ENCODE measurements at regions not wholly inside any gene's neighbourhood (a gene's known extent, or its start where the extent isn't known, plus 50 kb on each side); places are given as distances from the start of the nearest gene placed in this dataset.
A peak's percentile ranks its signal among the peaks of the same experiment; 100 is the strongest.

- Histone ChIP-seq H3K9ac (ENCODE audit: low read length) (no peak overlapping the region), H4K91ac (ENCODE audit: low read length) (no peak overlapping the region), H3K4me3 (ENCODE audit: insufficient read depth in 1 of 2, low read depth in 1 of 2, low read length in 2 of 2) (no peak overlapping the region), H3K36me3 (ENCODE audit: control insufficient read depth in 1 of 2, insufficient read depth in 2 of 2, low read depth in 1 of 2, low read length in 2 of 2) (no peaks in the 10 kb centered on the region), H4K8ac (ENCODE audit: low read length) (no peak overlapping the region), H3K9me3 (ENCODE audit: control insufficient read depth, low read length) (no peaks in the 10 kb centered on the region), H2AFZ (ENCODE audit: low read depth, low read length) (no peak overlapping the region), H3K79me1 (replicated peaks; ENCODE audit: low read length, poor library complexity, severe bottlenecking) (no peaks in the 10 kb centered on the region), H3K18ac (ENCODE audit: low read depth in 1 of 2, low read length in 2 of 2) (no peak overlapping the region), H2AK5ac (ENCODE audit: low read length, severe bottlenecking) (peak overlapping the region; percentile 69), H2BK12ac (ENCODE audit: low read length in 2 of 2) (no peak overlapping the region), H3K14ac (ENCODE audit: low read length in 2 of 2) (no peak overlapping the region), H3K23ac (ENCODE audit: low read length in 2 of 2) (no peak overlapping the region), H2BK120ac (ENCODE audit: low read depth, low read length) (no peak overlapping the region), H2BK5ac (ENCODE audit: low read depth, low read length, poor library complexity, severe bottlenecking) (no peak overlapping the region), H3K4me2 (ENCODE audit: low read length, poor library complexity, severe bottlenecking) (no peak overlapping the region), H3K4ac (ENCODE audit: low read depth in 1 of 2, low read length in 2 of 2) (no peak overlapping the region), H3K4me1 (ENCODE audit: control insufficient read depth, insufficient read depth, low read depth, low read length) (peaks cover 21% of the 10 kb centered on the region), H3K27me3 (ENCODE audit: control insufficient read depth in 1 of 2, insufficient read depth in 1 of 2, low read length in 2 of 2) (peaks cover 0 to 28% of the 10 kb centered on the region in 2 experiments), H2BK15ac (ENCODE audit: low read depth, poor library complexity, severe bottlenecking) (no peak overlapping the region), H3K27ac (ENCODE audit: low read length, poor library complexity, severe bottlenecking) (no peak overlapping the region)
- no peak for DNase-seq
- WGBS: 91% methylated on average over 1 of the region's 1 CpG
Observed at GRCh38 chr1:229942501-229942900, 124.5 kb upstream of the GALNT2 start.

- 86% methylated on average over 7 of the region's 7 CpGs for WGBS
- no peak overlapping the region for H2AFZ ChIP-seq (ENCODE audit: low read depth, low read length)
- no peak overlapping the region for H2BK5ac ChIP-seq (ENCODE audit: low read depth, low read length, poor library complexity, severe bottlenecking)
- H2AK5ac ChIP-seq (ENCODE audit: low read length, severe bottlenecking): no peak overlapping the region
- H3K4me2 ChIP-seq (ENCODE audit: low read length, poor library complexity, severe bottlenecking): no peak overlapping the region
- H2BK120ac ChIP-seq (ENCODE audit: low read depth, low read length): no peak overlapping the region
- H3K9me3 ChIP-seq (ENCODE audit: control insufficient read depth, low read length): no peaks in the 10 kb centered on the region
- no peak for DNase-seq
- no peaks in the 10 kb centered on the region for H3K79me1 ChIP-seq (replicated peaks; ENCODE audit: low read length, poor library complexity, severe bottlenecking)
- H4K8ac ChIP-seq (ENCODE audit: low read length): no peak overlapping the region
- peaks cover 0 to 27% of the 10 kb centered on the region in 2 experiments for H3K27me3 ChIP-seq (ENCODE audit: control insufficient read depth in 1 of 2, insufficient read depth in 1 of 2, low read length in 2 of 2)
- no peak overlapping the region for H4K91ac ChIP-seq (ENCODE audit: low read length)
- no peak overlapping the region for H2BK12ac ChIP-seq (ENCODE audit: low read length in 2 of 2)
- H3K27ac ChIP-seq (ENCODE audit: low read length, poor library complexity, severe bottlenecking): no peak overlapping the region
- no peak overlapping the region for H3K4ac ChIP-seq (ENCODE audit: low read depth in 1 of 2, low read length in 2 of 2)
- no peak overlapping the region for H3K9ac ChIP-seq (ENCODE audit: low read length)
- H3K23ac ChIP-seq (ENCODE audit: low read length in 2 of 2): no peak overlapping the region
- H3K4me1 ChIP-seq (ENCODE audit: control insufficient read depth, insufficient read depth, low read depth, low read length): peaks cover 21% of the 10 kb centered on the region
- no peak overlapping the region for H3K14ac ChIP-seq (ENCODE audit: low read length in 2 of 2)
- H2BK15ac ChIP-seq (ENCODE audit: low read depth, poor library complexity, severe bottlenecking): no peak overlapping the region
- H3K4me3 ChIP-seq (ENCODE audit: insufficient read depth in 1 of 2, low read depth in 1 of 2, low read length in 2 of 2): no peak overlapping the region
- H3K18ac ChIP-seq (ENCODE audit: low read depth in 1 of 2, low read length in 2 of 2): no peak overlapping the region
- H3K36me3 ChIP-seq (ENCODE audit: control insufficient read depth in 1 of 2, insufficient read depth in 2 of 2, low read depth in 1 of 2, low read length in 2 of 2): no peaks in the 10 kb centered on the region
Observed at GRCh38 chr1:229943148-229943714, 123.8 kb upstream of the GALNT2 start.

GRCh38 chr1:229943988-229944743, 122.9 kb upstream of the GALNT2 start:
- Histone ChIP-seq H3K27me3 (ENCODE audit: control insufficient read depth in 1 of 2, insufficient read depth in 1 of 2, low read length in 2 of 2) (peaks cover 0 to 21% of the 10 kb centered on the region in 2 experiments), H3K4ac (ENCODE audit: low read depth in 1 of 2, low read length in 2 of 2) (no peak overlapping the region), H2BK5ac (ENCODE audit: low read depth, low read length, poor library complexity, severe bottlenecking) (no peak overlapping the region), H3K4me3 (ENCODE audit: insufficient read depth in 1 of 2, low read depth in 1 of 2, low read length in 2 of 2) (no peak overlapping the region), H2AK5ac (ENCODE audit: low read length, severe bottlenecking) (no peak overlapping the region), H3K4me2 (ENCODE audit: low read length, poor library complexity, severe bottlenecking) (peak overlapping the region; percentile 12), H2BK12ac (ENCODE audit: low read length in 2 of 2) (no peak overlapping the region), H4K91ac (ENCODE audit: low read length) (no peak overlapping the region), H3K27ac (ENCODE audit: low read length, poor library complexity, severe bottlenecking) (peak overlapping the region; percentile 18), H4K8ac (ENCODE audit: low read length) (no peak overlapping the region), H3K14ac (ENCODE audit: low read length in 2 of 2) (no peak overlapping the region), H3K79me1 (replicated peaks; ENCODE audit: low read length, poor library complexity, severe bottlenecking) (no peaks in the 10 kb centered on the region), H3K9ac (ENCODE audit: low read length) (no peak overlapping the region), H3K18ac (ENCODE audit: low read depth in 1 of 2, low read length in 2 of 2) (no peak overlapping the region), H2BK120ac (ENCODE audit: low read depth, low read length) (no peak overlapping the region), H2AFZ (ENCODE audit: low read depth, low read length) (no peak overlapping the region), H3K23ac (ENCODE audit: low read length in 2 of 2) (no peak overlapping the region), H3K9me3 (ENCODE audit: control insufficient read depth, low read length) (no peaks in the 10 kb centered on the region), H3K36me3 (ENCODE audit: control insufficient read depth in 1 of 2, insufficient read depth in 2 of 2, low read depth in 1 of 2, low read length in 2 of 2) (no peaks in the 10 kb centered on the region), H2BK15ac (ENCODE audit: low read depth, poor library complexity, severe bottlenecking) (no peak overlapping the region), H3K4me1 (ENCODE audit: control insufficient read depth, insufficient read depth, low read depth, low read length) (peaks cover 24% of the 10 kb centered on the region)
- no peak for DNase-seq
- 92% methylated on average over 29 of the region's 29 CpGs for WGBS

GRCh38 chr1:229945795-229946194, 121.2 kb upstream of the GALNT2 start:
- Histone ChIP-seq H3K14ac (ENCODE audit: low read length in 2 of 2) (no peak overlapping the region), H3K4me3 (ENCODE audit: insufficient read depth in 1 of 2, low read depth in 1 of 2, low read length in 2 of 2) (no peak overlapping the region), H2BK5ac (ENCODE audit: low read depth, low read length, poor library complexity, severe bottlenecking) (no peak overlapping the region), H3K23ac (ENCODE audit: low read length in 2 of 2) (no peak overlapping the region), H2BK12ac (ENCODE audit: low read length in 2 of 2) (no peak overlapping the region), H3K79me1 (replicated peaks; ENCODE audit: low read length, poor library complexity, severe bottlenecking) (no peaks in the 10 kb centered on the region), H3K27me3 (ENCODE audit: control insufficient read depth in 1 of 2, insufficient read depth in 1 of 2, low read length in 2 of 2) (peaks cover 0 to 13% of the 10 kb centered on the region in 2 experiments), H2BK15ac (ENCODE audit: low read depth, poor library complexity, severe bottlenecking) (no peak overlapping the region), H3K36me3 (ENCODE audit: control insufficient read depth in 1 of 2, insufficient read depth in 2 of 2, low read depth in 1 of 2, low read length in 2 of 2) (no peaks in the 10 kb centered on the region), H3K4me1 (ENCODE audit: control insufficient read depth, insufficient read depth, low read depth, low read length) (peaks cover 19% of the 10 kb centered on the region), H3K9me3 (ENCODE audit: control insufficient read depth, low read length) (no peaks in the 10 kb centered on the region), H3K4me2 (ENCODE audit: low read length, poor library complexity, severe bottlenecking) (no peak overlapping the region), H2AK5ac (ENCODE audit: low read length, severe bottlenecking) (no peak overlapping the region), H4K8ac (ENCODE audit: low read length) (no peak overlapping the region), H2AFZ (ENCODE audit: low read depth, low read length) (no peak overlapping the region), H2BK120ac (ENCODE audit: low read depth, low read length) (no peak overlapping the region), H4K91ac (ENCODE audit: low read length) (no peak overlapping the region), H3K18ac (ENCODE audit: low read depth in 1 of 2, low read length in 2 of 2) (no peak overlapping the region), H3K9ac (ENCODE audit: low read length) (no peak overlapping the region), H3K27ac (ENCODE audit: low read length, poor library complexity, severe bottlenecking) (no peak overlapping the region), H3K4ac (ENCODE audit: low read depth in 1 of 2, low read length in 2 of 2) (no peak overlapping the region)
- 93% methylated on average over 4 of the region's 4 CpGs for WGBS
- no peak for DNase-seq

All from mesenchymal stem cell (in vitro differentiated cells and primary cell).